GM12872 (cell line): ENCODE measurements at regions not wholly inside any gene's neighbourhood (a gene's known extent, or its start where the extent isn't known, plus 50 kb on each side); places are given as distances from the start of the nearest gene placed in this dataset.

Source experiments
- CTCF ChIP-seq: IDR thresholded peaks from 3 replicates; pipeline ENCODE4 v1.5.1; 2011; ENCODE audit warnings: low read depth, mild to moderate bottlenecking, low read length, moderate library complexity; ENCODE audit not compliant: insufficient read depth

GRCh38 chr6:912871-913835 lies 220.2 kb upstream of the EXOC2 start:
- peak; percentile 53 for TF ChIP-seq CTCF

- TF ChIP-seq CTCF, result no peak
Observed at GRCh38 chr6:907928-908327, 215.0 kb upstream of the EXOC2 start.

GRCh38 chr6:906920-907319 lies 214.0 kb upstream of the EXOC2 start:
- TF ChIP-seq CTCF, result no peak

- no peak for TF ChIP-seq CTCF
Observed at GRCh38 chr6:905556-905955, 212.6 kb upstream of the EXOC2 start.

- TF ChIP-seq CTCF, result no peak
Observed at GRCh38 chr6:904994-905393, 212.1 kb upstream of the EXOC2 start.

- no peak for TF ChIP-seq CTCF
Observed at GRCh38 chr6:903761-904160, 210.8 kb upstream of the EXOC2 start.

GRCh38 chr6:901696-902460 lies 208.9 kb upstream of the EXOC2 start:
- no peak for TF ChIP-seq CTCF
